ENCODE measurements at regions not wholly inside any gene's neighbourhood (a gene's known extent, or its start where the extent isn't known, plus 50 kb on each side); places are given as distances from the start of the nearest gene placed in this dataset.

DNA sequence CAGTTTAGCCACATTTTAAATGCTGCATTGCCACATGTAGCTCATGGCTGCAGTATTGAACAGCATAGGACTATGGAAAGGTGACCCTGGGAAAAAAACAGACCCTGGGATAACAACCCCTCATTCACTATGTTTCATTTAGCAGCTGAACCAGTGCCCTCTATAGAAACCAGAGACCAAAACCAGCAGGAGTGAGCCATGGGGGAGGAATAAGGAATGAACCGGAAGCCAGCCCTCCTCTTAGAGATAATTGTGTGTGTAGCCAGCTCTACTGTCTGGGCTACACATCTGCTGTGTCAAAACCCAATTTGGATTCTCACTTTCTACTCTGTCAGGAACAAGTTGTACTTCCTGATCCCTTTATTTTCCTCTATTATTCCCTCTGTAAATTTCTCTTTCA lies 158.5 kb upstream of the S100G start:
- TF ChIP-seq, protein P1, sequence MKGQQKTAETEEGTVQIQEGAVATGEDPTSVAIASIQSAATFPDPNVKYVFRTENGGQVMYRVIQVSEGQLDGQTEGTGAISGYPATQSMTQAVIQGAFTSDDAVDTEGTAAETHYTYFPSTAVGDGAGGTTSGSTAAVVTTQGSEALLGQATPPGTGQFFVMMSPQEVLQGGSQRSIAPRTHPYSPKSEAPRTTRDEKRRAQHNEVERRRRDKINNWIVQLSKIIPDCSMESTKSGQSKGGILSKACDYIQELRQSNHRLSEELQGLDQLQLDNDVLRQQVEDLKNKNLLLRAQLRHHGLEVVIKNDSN (IDR thresholded peaks at IDR 0.05; ENCODE audit: borderline replicate concordance, extremely low read length, insufficient read depth, low read depth, low read length) = no peak
- no peak for TF ChIP-seq HDAC2 (IDR thresholded peaks at IDR 0.05)
- TF ChIP-seq, protein P2, sequence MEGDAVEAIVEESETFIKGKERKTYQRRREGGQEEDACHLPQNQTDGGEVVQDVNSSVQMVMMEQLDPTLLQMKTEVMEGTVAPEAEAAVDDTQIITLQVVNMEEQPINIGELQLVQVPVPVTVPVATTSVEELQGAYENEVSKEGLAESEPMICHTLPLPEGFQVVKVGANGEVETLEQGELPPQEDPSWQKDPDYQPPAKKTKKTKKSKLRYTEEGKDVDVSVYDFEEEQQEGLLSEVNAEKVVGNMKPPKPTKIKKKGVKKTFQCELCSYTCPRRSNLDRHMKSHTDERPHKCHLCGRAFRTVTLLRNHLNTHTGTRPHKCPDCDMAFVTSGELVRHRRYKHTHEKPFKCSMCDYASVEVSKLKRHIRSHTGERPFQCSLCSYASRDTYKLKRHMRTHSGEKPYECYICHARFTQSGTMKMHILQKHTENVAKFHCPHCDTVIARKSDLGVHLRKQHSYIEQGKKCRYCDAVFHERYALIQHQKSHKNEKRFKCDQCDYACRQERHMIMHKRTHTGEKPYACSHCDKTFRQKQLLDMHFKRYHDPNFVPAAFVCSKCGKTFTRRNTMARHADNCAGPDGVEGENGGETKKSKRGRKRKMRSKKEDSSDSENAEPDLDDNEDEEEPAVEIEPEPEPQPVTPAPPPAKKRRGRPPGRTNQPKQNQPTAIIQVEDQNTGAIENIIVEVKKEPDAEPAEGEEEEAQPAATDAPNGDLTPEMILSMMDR (IDR thresholded peaks at IDR 0.05 in 2 of 3, conservative IDR thresholded peaks at IDR 0.05 in 1 of 3; ENCODE audit: control insufficient read depth in 2 of 3, extremely low read depth in 1 of 3, insufficient read depth in 1 of 3, low read depth in 3 of 3, low read length in 3 of 3) = no peak
- TF ChIP-seq POLR2AphosphoS5 (IDR thresholded peaks at IDR 0.05; ENCODE audit: low read length) = no peak
- TF ChIP-seq SIX5 (IDR thresholded peaks at IDR 0.05; ENCODE audit: low read depth, low read length, severe bottlenecking) = no peak

All from GM12878 (cell line).